Upper lobe of left lung (tissue), 6 donors: ENCODE measurements at regions not wholly inside any gene's neighbourhood (a gene's known extent, or its start where the extent isn't known, plus 50 kb on each side); places are given as distances from the start of the nearest gene placed in this dataset.
A peak's percentile ranks its signal among the peaks of the same experiment; 100 is the strongest.

ENCODE experiments used
- ATAC-seq, 2 donors: fragments of 200-7000 bp; cut with Tn5 transposase; one replicate each; pipeline ENCODE4 v1.9.1; 2022; ENCODE audit warnings: mild to moderate bottlenecking in 2 of 2, moderate library complexity in 2 of 2; ENCODE audit not compliant: low FRiP score in 2 of 2
- DNase-seq, 2 donors: peaks; one replicate each; pipeline ENCODE4 v3.0.0-alpha.2; 2019 to 2020
- H3K27ac ChIP-seq, 4 donors: fragments of 200-600 bp; sonication (generic); one replicate each; pipeline ENCODE4 v1.5.1; 2016 to 2019
- H3K27me3 ChIP-seq, 4 donors: fragments of 200-600 bp; sonication (generic); one replicate each; pipeline ENCODE4 v1.5.1; 2017 to 2019
- H3K36me3 ChIP-seq, 4 donors: fragments of 200-600 bp; sonication (generic); one replicate each; pipeline ENCODE4 v1.5.1; 2016 to 2019
- H3K4me1 ChIP-seq, 4 donors: fragments of 200-600 bp; sonication (generic); one replicate each; pipeline ENCODE4 v1.5.1; 2018 to 2019
- H3K4me3 ChIP-seq, 4 donors: fragments of 200-600 bp; sonication (generic); one replicate each; pipeline ENCODE4 v1.5.1; 2017 to 2019; ENCODE audit warnings: mild to moderate bottlenecking in 2 of 4, moderate library complexity in 1 of 4
- H3K9me3 ChIP-seq, 4 donors: fragments of 200-600 bp; sonication (generic); one replicate each; pipeline ENCODE4 v1.5.1; 2018 to 2019
- CTCF ChIP-seq, 6 experiments: fragments of 450-650 bp in 4 of 6; fragments of 200-600 bp in 2 of 6; sonication (generic) in 2 of 6; IDR thresholded peaks; one replicate each; pipeline ENCODE4 v1.5.1; 2016 to 2019; ENCODE audit warnings: antibody characterized with exemption in 6 of 6
- EP300 ChIP-seq, 4 donors: sonication (generic); formaldehyde crosslinking; IDR thresholded peaks; one replicate each; pipeline ENCODE4 v1.5.1; 2017; ENCODE audit warnings: antibody characterized with exemption in 4 of 4, control low read depth in 2 of 4
- POLR2A ChIP-seq, 4 donors: fragments of 450-650 bp; IDR thresholded peaks; one replicate each; pipeline ENCODE4 v1.5.1; 2016 to 2017; ENCODE audit warnings: antibody characterized with exemption in 4 of 4, mild to moderate bottlenecking in 2 of 4
- POLR2AphosphoS5 ChIP-seq, 2 donors: sonication (generic); formaldehyde crosslinking; IDR thresholded peaks; one replicate each; pipeline ENCODE4 v1.5.1; 2017; ENCODE audit warnings: antibody characterized with exemption in 2 of 2
- WGBS, 2 donors: methylation state at CpG; one replicate each; pipeline ENCODE4 v1.1.5; 2017 to 2018; 5-methylcytosine and 5-hydroxymethylcytosine counted together
- donor health status: DM: no; HTN: no; CAD: no; lungs with moderate emphysema.
- donor health status: DM: no; HTN: yes; CAD: no; lungs with severe emphysema.

DNA sequence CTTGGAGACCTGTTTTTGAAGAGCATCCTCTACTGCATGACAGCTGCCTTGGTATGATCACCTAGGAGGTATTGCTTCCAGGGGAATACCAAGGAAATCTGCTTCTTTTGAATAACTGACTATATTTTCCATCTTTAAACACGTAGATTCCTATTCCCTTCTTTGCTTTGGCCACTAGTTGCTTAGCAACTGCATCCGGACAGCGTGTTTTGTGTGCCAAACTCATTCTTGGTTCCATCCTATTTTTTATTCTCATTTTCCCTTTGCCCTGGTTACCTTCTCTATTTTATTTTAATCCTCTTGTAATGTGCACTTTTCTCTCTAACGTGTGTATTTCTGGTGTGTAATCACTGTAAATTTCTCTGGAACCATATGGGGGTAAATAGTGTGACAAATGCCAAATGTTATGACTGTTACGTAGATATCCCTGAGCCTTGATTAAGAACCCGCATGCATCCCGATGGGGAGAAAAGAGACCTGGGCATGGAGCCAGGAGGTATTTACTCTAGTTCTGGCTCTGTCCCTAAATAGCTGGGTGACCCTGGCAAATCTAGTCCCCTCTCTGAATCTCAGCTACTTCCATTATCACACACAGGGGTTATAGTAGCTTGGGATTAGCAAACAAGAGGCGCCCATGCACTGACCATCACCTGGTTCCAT lies 241.7 kb downstream of the MIAT start:
- Histone ChIP-seq H3K9me3 (no peaks in the 10 kb centered on the region), H3K4me1 (peaks cover 0 to 27% (median 12%) of the 10 kb centered on the region in 4 donors), H3K4me3 (no peak overlapping the region), H3K27me3 (no peaks in the 10 kb centered on the region), H3K27ac (no peak overlapping the region), H3K36me3 (no peaks in the 10 kb centered on the region)
- WGBS, 2 donors = 72 to 73% methylated on average over 8 of the region's 8 CpGs
- TF ChIP-seq EP300 (IDR thresholded peaks at IDR 0.05) (no peak), CTCF (IDR thresholded peaks at IDR 0.05) (no peak), POLR2A (IDR thresholded peaks at IDR 0.05) (no peak), POLR2AphosphoS5 (IDR thresholded peaks at IDR 0.05) (no peak)
- ATAC-seq (no peak), DNase-seq (no peak)

GRCh38 chr22:26900787-26901186 lies 243.4 kb downstream of the MIAT start:
- no peaks in the 10 kb centered on the region for H3K27me3 ChIP-seq
- ATAC-seq (no peak), DNase-seq (no peak)
- no peak overlapping the region for H3K4me3 ChIP-seq
- H3K36me3 ChIP-seq = no peaks in the 10 kb centered on the region
- TF ChIP-seq POLR2AphosphoS5 (IDR thresholded peaks at IDR 0.05) (no peak), EP300 (IDR thresholded peaks at IDR 0.05) (no peak), POLR2A (IDR thresholded peaks at IDR 0.05) (no peak), CTCF (IDR thresholded peaks at IDR 0.05) (no peak)
- no peaks in the 10 kb centered on the region for H3K9me3 ChIP-seq
- H3K4me1 ChIP-seq = peaks cover 0 to 15% (median 7%) of the 10 kb centered on the region in 4 donors
- WGBS, 2 donors = 77 to 85% methylated on average over 5 of the region's 5 CpGs
- no peak overlapping the region for H3K27ac ChIP-seq

DNA sequence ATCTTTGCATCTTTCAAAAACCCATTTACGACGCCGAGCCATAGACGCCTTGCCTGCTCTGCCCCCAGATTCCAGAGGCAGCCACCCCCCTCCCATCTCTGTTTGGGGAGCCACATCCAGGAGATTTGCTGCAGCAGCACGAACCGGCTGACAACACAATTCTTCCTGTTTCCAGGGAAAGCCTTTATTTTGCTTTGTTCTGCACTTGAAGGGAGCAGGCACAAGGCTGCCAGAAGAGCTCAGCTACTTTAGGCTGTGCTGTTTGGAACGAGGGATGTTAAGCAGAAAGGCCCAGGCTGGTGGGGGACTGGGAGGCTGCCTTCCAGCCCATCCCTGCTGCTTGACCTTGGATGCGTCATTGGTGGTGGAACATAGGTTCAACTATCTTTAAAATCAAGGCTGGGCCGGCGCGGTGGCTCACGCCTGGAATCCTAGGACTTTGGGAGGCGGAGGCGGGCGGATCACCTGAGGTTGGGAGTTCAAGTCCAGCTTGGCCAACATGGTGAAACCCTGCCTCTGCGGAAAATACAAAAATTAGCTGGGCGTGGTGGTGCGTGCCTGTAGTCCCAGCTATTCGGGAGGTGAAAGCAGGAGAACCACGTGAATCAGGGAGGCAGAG lies 243.9 kb downstream of the MIAT start:
- ATAC-seq = no peak
- 81 to 86% methylated on average over 19 to 20 of the region's 20 CpGs for WGBS, 2 donors
- no peak overlapping the region for H3K4me3 ChIP-seq
- H3K4me1 ChIP-seq = peaks cover 0 to 15% (median 7%) of the 10 kb centered on the region in 4 donors
- H3K27ac ChIP-seq = no peak overlapping the region
- TF ChIP-seq POLR2AphosphoS5 (IDR thresholded peaks at IDR 0.05) (no peak), CTCF (IDR thresholded peaks at IDR 0.05) (no peak), EP300 (IDR thresholded peaks at IDR 0.05) (no peak), POLR2A (IDR thresholded peaks at IDR 0.05) (no peak)
- no peaks in the 10 kb centered on the region for H3K36me3 ChIP-seq
- H3K27me3 ChIP-seq = no peaks in the 10 kb centered on the region
- H3K9me3 ChIP-seq = no peaks in the 10 kb centered on the region
- no peak for DNase-seq

DNA sequence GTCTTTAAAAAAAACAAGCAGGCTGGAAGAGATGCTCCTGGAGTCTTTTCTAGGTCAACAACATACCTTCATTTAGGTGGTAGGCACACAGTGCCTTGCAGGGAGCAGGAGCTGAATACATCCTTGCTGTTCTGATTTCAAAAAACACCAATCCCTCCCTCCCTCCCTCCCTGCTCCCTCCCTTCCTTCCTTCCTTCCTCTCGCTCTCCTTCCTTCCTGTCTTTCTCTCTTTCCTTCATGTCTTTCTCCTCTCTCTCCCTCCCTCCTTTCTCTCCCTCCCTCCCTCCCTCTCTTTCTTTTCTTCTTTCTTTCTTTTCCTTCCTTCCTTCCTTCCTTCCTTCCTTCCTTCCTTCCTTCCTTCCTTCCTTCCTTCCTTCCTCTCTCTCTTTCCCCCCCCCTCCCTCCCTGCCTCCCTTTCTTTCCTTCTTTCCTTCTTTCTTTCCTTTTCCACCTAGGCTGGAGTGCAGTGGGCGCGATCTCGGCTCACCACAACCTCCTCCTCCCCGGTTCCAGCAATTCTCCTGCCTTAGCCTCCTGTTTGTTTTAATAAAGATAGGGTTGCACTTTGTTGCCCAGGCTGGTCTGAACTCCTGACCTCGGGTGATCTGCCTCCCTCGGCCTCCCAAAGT lies 245.1 kb downstream of the MIAT start:
- Histone ChIP-seq H3K36me3 (no peaks in the 10 kb centered on the region), H3K9me3 (no peaks in the 10 kb centered on the region), H3K27ac (no peak overlapping the region), H3K27me3 (no peaks in the 10 kb centered on the region), H3K4me1 (peaks cover 0 to 15% (median 7%) of the 10 kb centered on the region in 4 donors), H3K4me3 (peak overlapping the region in 2 of 4 donors; percentile 1 to 15)
- no peak for DNase-seq
- ATAC-seq = no peak
- WGBS, 2 donors = 25 to 30% methylated on average over 7 of the region's 7 CpGs
- TF ChIP-seq CTCF (IDR thresholded peaks at IDR 0.05) = no peak
- no peak for TF ChIP-seq EP300 (IDR thresholded peaks at IDR 0.05)
- no peak for TF ChIP-seq POLR2AphosphoS5 (IDR thresholded peaks at IDR 0.05)
- TF ChIP-seq POLR2A (IDR thresholded peaks at IDR 0.05) = no peak
